ENCODE measurements at regions not wholly inside any gene's neighbourhood (a gene's known extent, or its start where the extent isn't known, plus 50 kb on each side); places are given as distances from the start of the nearest gene placed in this dataset.
A peak's percentile ranks its signal among the peaks of the same experiment; 100 is the strongest.

GRCh38 chr14:58839233-58839632 is 201.5 kb downstream of the DACT1 start (continued):
- no peak for TF ChIP-seq FOXP1 (CRISPR knock-in tag; IDR thresholded peaks at IDR 0.05; ENCODE audit: borderline replicate concordance)
- no peak for TF ChIP-seq ZNF219 (CRISPR knock-in tag; IDR thresholded peaks at IDR 0.05; ENCODE audit: borderline replicate concordance)

DNA sequence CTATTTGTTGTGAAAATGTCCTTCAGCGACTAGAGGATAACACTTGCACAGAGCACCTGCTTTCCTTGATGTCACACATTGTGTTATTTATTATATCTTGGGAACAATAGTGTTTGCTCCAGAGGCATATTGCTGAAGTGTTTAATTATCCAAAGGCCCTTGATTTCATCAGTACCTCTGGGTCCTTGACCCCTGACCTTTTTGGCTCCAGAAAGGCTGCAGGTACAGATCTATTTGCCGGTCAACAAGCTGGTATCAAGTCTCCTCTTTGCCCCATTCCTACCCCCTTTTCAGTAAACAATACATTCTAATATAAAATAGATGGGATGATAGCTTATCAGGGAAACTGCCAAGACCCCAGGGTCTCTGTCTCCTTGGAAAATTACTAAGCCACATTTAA is 206.8 kb downstream of the DACT1 start:
- no peak for TF ChIP-seq GABPB1 (CRISPR knock-in tag; IDR thresholded peaks at IDR 0.05)
- TF ChIP-seq RORB (CRISPR knock-in tag; IDR thresholded peaks at IDR 0.05), result no peak
- no peak for TF ChIP-seq ZNF396 (CRISPR knock-in tag; IDR thresholded peaks at IDR 0.05; ENCODE audit: borderline replicate concordance)
- no peak for TF ChIP-seq TCF7 (CRISPR knock-in tag; IDR thresholded peaks at IDR 0.05; ENCODE audit: low read depth)
- no peak for TF ChIP-seq NR3C1 (CRISPR knock-in tag; conservative IDR thresholded peaks at IDR 0.05; ENCODE audit: low read depth)
- TF ChIP-seq ATF1 (CRISPR knock-in tag; IDR thresholded peaks at IDR 0.05), result no peak
- Mint-ChIP-seq H3K4me1 (peaks cover 16% of the 10 kb centered on the region), H3K27ac (no peak overlapping the region), H3K27me3 (ENCODE audit: low read depth) (no peaks in the 10 kb centered on the region), H3K9me3 (no peaks in the 10 kb centered on the region), H3K4me3 (no peak overlapping the region), H3K36me3 (no peaks in the 10 kb centered on the region)
- ChIA-PET POLR2A (interaction anchor here (0.5 kb wide), 1 partner anchor 71 kb away, joined by 3 read pairs; no protein-coding TSS in a partner anchor), CTCF (no interaction called here)
- no peak for ATAC-seq
- DNase-seq (ENCODE audit: low spot score), result no peak

- POLR2A ChIA-PET, result no interaction called here
- ATAC-seq (peak; percentile 67), DNase-seq (ENCODE audit: low spot score) (no peak)
- Mint-ChIP-seq H3K27ac (no peak overlapping the region), H3K4me3 (no peak overlapping the region), H3K27me3 (ENCODE audit: low read depth) (no peaks in the 10 kb centered on the region), H3K4me1 (peaks cover 6% of the 10 kb centered on the region; the same call in 1 of the 2 replicates), H3K9me3 (no peaks in the 10 kb centered on the region), H3K36me3 (no peaks in the 10 kb centered on the region)
- CTCF ChIA-PET, result interaction anchor here (1.5 kb wide), 1 partner anchor 20 kb away, joined by 4 read pairs; no protein-coding TSS in a partner anchor
- no peak for TF ChIP-seq KAT7 (CRISPR knock-in tag; IDR thresholded peaks at IDR 0.05; ENCODE audit: borderline replicate concordance)
- TF ChIP-seq NFE2L1 (CRISPR knock-in tag; IDR thresholded peaks at IDR 0.05), result no peak
- TF ChIP-seq SMAD3 (CRISPR knock-in tag; IDR thresholded peaks at IDR 0.05; ENCODE audit: borderline replicate concordance), result no peak
- TF ChIP-seq ZNF532 (CRISPR knock-in tag; IDR thresholded peaks at IDR 0.05; ENCODE audit: borderline replicate concordance), result no peak
- no peak for TF ChIP-seq ZNF219 (CRISPR knock-in tag; IDR thresholded peaks at IDR 0.05; ENCODE audit: borderline replicate concordance)
- no peak for TF ChIP-seq JAZF1 (CRISPR knock-in tag; IDR thresholded peaks at IDR 0.05)
- TF ChIP-seq, protein P1, sequence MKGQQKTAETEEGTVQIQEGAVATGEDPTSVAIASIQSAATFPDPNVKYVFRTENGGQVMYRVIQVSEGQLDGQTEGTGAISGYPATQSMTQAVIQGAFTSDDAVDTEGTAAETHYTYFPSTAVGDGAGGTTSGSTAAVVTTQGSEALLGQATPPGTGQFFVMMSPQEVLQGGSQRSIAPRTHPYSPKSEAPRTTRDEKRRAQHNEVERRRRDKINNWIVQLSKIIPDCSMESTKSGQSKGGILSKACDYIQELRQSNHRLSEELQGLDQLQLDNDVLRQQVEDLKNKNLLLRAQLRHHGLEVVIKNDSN (CRISPR knock-in tag; IDR thresholded peaks at IDR 0.05), result no peak
- TF ChIP-seq GRHL2 (CRISPR knock-in tag; IDR thresholded peaks at IDR 0.05; ENCODE audit: insufficient replicate concordance, severe bottlenecking), result no peak
- TF ChIP-seq, protein P2, sequence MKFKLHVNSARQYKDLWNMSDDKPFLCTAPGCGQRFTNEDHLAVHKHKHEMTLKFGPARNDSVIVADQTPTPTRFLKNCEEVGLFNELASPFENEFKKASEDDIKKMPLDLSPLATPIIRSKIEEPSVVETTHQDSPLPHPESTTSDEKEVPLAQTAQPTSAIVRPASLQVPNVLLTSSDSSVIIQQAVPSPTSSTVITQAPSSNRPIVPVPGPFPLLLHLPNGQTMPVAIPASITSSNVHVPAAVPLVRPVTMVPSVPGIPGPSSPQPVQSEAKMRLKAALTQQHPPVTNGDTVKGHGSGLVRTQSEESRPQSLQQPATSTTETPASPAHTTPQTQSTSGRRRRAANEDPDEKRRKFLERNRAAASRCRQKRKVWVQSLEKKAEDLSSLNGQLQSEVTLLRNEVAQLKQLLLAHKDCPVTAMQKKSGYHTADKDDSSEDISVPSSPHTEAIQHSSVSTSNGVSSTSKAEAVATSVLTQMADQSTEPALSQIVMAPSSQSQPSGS (CRISPR knock-in tag; IDR thresholded peaks at IDR 0.05; ENCODE audit: borderline replicate concordance, low read depth), result no peak
- TF ChIP-seq FOXP1 (CRISPR knock-in tag; IDR thresholded peaks at IDR 0.05; ENCODE audit: borderline replicate concordance), result no peak
- no peak for TF ChIP-seq GTF2I (CRISPR knock-in tag; conservative IDR thresholded peaks at IDR 0.05)
- TF ChIP-seq ATF1 (CRISPR knock-in tag; IDR thresholded peaks at IDR 0.05), result no peak
- TF ChIP-seq, protein P3, sequence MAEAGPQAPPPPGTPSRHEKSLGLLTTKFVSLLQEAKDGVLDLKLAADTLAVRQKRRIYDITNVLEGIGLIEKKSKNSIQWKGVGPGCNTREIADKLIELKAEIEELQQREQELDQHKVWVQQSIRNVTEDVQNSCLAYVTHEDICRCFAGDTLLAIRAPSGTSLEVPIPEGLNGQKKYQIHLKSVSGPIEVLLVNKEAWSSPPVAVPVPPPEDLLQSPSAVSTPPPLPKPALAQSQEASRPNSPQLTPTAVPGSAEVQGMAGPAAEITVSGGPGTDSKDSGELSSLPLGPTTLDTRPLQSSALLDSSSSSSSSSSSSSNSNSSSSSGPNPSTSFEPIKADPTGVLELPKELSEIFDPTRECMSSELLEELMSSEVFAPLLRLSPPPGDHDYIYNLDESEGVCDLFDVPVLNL (CRISPR knock-in tag; IDR thresholded peaks at IDR 0.05; ENCODE audit: borderline replicate concordance, low read depth), result no peak
- no peak for TF ChIP-seq TEAD1 (CRISPR knock-in tag; IDR thresholded peaks at IDR 0.05)
- no peak for TF ChIP-seq ZNF263 (CRISPR knock-in tag; IDR thresholded peaks at IDR 0.05; ENCODE audit: low read depth)
- TF ChIP-seq MLX (CRISPR knock-in tag; IDR thresholded peaks at IDR 0.05), result no peak
- TF ChIP-seq ZNF425 (CRISPR knock-in tag; conservative IDR thresholded peaks at IDR 0.05), result no peak
Observed at GRCh38 chr14:58846682-58847465, 209.1 kb downstream of the DACT1 start.
